Ectodermal cell (in vitro differentiated cells): ENCODE measurements at regions not wholly inside any gene's neighbourhood (a gene's known extent, or its start where the extent isn't known, plus 50 kb on each side); places are given as distances from the start of the nearest gene placed in this dataset.

Experiments
- H3K27ac ChIP-seq: 2 replicates; pipeline ENCODE4 v1.7.0; 2013; ENCODE audit warnings: mild to moderate bottlenecking, low read depth, low read length; ENCODE audit not compliant: insufficient read depth, poor library complexity, severe bottlenecking
- H3K27me3 ChIP-seq: 2 replicates; pipeline ENCODE4 v1.7.0; 2013; ENCODE audit warnings: mild to moderate bottlenecking, low read length; ENCODE audit not compliant: insufficient read depth, control insufficient read depth, poor library complexity, severe bottlenecking
- H3K36me3 ChIP-seq: one replicate; pipeline ENCODE4 v1.7.0; 2013; ENCODE audit warnings: low read length; ENCODE audit not compliant: control insufficient read depth, insufficient read depth
- H3K4me1 ChIP-seq: one replicate; pipeline ENCODE4 v1.7.0; 2013; ENCODE audit warnings: low read length; ENCODE audit not compliant: control insufficient read depth, insufficient read depth
- H3K4me3 ChIP-seq: 2 replicates; pipeline ENCODE4 v1.7.0; 2013; ENCODE audit warnings: low read depth, low read length, control low read depth; ENCODE audit not compliant: insufficient read depth
- H3K9me3 ChIP-seq: 2 replicates; pipeline ENCODE4 v1.7.0; 2013; ENCODE audit warnings: mild to moderate bottlenecking, low read length, moderate library complexity; ENCODE audit not compliant: control insufficient read depth
- WGBS, 2 experiments: methylation state at CpG; one replicate each; pipeline ENCODE4 v1.1.7; 2013; ENCODE audit warnings: missing lambda C conversion rate in 2 of 2; 5-methylcytosine and 5-hydroxymethylcytosine counted together

DNA sequence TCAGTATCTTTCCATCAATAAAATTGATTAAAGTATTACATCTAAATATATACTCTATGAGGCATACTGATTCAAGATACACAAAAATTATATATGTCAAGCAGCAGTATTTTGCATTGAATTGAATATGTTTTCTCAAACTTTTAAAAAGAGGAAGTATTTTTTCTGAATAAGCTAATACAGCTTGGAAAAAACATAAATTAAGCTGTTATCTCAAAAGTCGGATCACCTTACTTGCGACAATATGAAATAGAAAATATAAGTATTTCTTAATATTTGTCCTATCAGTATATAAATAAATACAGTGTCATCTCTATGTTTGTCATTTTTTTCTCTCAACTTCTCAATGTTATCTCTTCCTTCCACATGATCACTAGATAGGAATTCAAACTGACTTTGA is 139.3 kb downstream of the MBL2 start:
- Histone ChIP-seq H3K4me3 (no peak overlapping the region), H3K9me3 (no peaks in the 10 kb centered on the region), H3K4me1 (peaks cover 5% of the 10 kb centered on the region), H3K27ac (no peak overlapping the region), H3K36me3 (no peaks in the 10 kb centered on the region), H3K27me3 (no peaks in the 10 kb centered on the region)
- no CpG with 5 or more reads among the region's 2 CpGs for WGBS, 2 experiments

DNA sequence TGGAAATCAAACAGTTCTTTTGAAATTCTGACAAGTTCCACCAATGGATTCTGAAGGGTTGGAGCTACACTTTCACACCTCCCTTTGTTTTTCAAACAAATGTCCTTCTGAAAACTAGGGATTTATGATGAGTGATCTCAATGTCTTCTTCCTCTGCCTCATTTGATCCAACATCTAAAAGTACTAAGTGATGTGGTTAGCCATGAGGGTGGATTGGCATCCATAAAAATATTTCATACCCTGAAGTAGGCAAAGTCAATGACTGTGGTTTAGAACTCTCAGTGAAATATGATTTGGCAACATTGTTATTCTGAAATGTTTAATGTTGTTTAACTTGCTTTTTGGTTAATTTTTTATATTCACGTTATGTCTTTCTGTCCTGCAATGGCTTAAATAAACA is 136.9 kb downstream of the MBL2 start:
- Histone ChIP-seq H3K4me1 (peaks cover 5% of the 10 kb centered on the region), H3K27me3 (no peaks in the 10 kb centered on the region), H3K4me3 (no peak overlapping the region), H3K9me3 (no peaks in the 10 kb centered on the region), H3K36me3 (no peaks in the 10 kb centered on the region), H3K27ac (no peak overlapping the region)
- 100% methylated on average over 1 of the region's 1 CpG; no CpG with 5 or more reads in 1 of the 2 experiments for WGBS, 2 experiments

DNA sequence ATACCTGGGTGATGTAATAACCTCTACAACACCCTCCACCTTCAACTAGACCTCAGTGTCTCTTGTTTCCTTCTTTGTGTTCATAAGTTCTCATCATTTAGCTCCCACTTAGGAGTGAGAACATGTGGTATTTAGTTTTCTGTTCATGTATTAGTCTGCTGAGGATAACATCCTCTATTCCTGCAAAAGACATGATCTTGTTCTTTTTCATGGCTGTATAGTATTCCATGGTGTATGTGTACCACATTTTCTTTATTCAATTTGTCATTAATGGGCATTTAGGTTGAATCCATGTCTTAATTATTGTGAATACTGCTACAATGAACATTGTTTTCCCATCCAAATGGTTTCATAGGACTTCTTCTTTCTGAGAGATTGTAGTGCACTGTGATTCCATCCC is 135.7 kb downstream of the MBL2 start:
- Histone ChIP-seq H3K4me1 (peaks cover 5% of the 10 kb centered on the region), H3K27me3 (no peaks in the 10 kb centered on the region), H3K36me3 (no peaks in the 10 kb centered on the region), H3K9me3 (no peaks in the 10 kb centered on the region), H3K27ac (no peak overlapping the region), H3K4me3 (no peak overlapping the region)

DNA sequence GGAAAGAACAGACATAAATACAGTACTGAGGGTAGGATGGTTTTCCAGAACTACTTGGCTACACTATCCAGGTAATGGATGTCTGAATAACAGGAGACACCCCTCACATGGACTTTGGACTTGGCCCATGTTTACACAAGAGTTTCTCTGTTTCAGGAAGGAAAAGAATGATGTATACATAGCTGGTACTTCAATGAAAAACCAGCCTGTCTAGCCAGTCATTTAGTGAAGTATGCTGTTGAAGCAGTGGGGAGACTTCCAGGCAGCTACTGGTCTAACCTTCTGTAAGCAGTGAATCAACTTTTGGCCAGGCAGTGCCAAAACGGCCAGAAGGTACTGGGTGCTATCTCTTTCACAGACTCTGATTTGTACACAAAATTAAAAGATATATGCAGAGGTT is 135.0 kb downstream of the MBL2 start:
- no peak overlapping the region for H3K4me3 ChIP-seq
- H3K36me3 ChIP-seq: no peaks in the 10 kb centered on the region
- peaks cover 3% of the 10 kb centered on the region for H3K4me1 ChIP-seq
- no peaks in the 10 kb centered on the region for H3K27me3 ChIP-seq
- no peak overlapping the region for H3K27ac ChIP-seq
- H3K9me3 ChIP-seq: no peaks in the 10 kb centered on the region
- 75 to 93% methylated on average over 1 of the region's 1 CpG for WGBS, 2 experiments

DNA sequence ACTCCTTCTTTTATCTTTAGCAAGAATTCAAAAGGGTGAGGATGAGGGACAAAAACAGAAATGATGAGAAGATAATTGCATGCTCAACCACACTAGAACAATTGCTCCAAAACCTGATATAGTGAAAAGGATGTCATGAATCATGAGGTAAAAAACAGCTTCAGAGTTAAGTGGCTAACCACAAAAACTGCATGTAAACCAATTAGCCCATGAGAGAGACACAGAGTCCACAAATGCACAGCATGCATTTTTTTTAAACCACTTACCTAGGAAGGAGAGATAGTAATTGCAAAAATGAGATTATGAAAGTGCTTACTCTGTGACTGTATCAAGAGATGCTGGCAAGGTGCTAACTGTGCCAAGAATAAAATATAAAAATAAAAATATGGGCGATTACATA is 132.9 kb downstream of the MBL2 start:
- no peak overlapping the region for H3K27ac ChIP-seq
- H3K4me1 ChIP-seq: no peaks in the 10 kb centered on the region
- H3K4me3 ChIP-seq: no peak overlapping the region
- no peaks in the 10 kb centered on the region for H3K9me3 ChIP-seq
- no peaks in the 10 kb centered on the region for H3K27me3 ChIP-seq
- whole genome bisulfite sequencing, 2 experiments: no CpG with 5 or more reads among the region's 1 CpG
- H3K36me3 ChIP-seq: no peaks in the 10 kb centered on the region

DNA sequence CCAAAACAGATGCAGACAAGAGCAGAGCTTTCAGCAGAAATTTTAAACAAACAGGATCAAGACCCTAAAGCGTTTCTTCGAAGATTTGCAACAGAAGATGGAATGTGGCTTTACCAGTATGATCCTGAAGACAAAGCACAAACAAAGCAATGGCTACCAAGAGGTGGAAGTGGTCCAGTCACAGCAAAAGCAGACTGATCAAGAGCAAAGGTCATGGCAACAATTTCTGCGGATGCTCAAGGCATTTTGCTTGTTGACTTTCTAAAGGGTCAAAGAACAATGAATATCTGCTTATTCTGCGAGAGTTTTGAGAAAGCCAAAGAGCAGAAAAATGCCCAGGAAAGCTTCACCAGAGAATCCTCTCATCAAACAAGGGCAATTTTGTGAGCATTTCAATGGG is 130.4 kb downstream of the MBL2 start:
- H3K27ac ChIP-seq: no peak overlapping the region
- H3K36me3 ChIP-seq: no peaks in the 10 kb centered on the region
- H3K4me3 ChIP-seq: no peak overlapping the region
- H3K9me3 ChIP-seq: no peaks in the 10 kb centered on the region
- no peaks in the 10 kb centered on the region for H3K27me3 ChIP-seq
- WGBS, 2 experiments: 70 to 72% methylated on average over 4 of the region's 4 CpGs
- H3K4me1 ChIP-seq: no peaks in the 10 kb centered on the region

DNA sequence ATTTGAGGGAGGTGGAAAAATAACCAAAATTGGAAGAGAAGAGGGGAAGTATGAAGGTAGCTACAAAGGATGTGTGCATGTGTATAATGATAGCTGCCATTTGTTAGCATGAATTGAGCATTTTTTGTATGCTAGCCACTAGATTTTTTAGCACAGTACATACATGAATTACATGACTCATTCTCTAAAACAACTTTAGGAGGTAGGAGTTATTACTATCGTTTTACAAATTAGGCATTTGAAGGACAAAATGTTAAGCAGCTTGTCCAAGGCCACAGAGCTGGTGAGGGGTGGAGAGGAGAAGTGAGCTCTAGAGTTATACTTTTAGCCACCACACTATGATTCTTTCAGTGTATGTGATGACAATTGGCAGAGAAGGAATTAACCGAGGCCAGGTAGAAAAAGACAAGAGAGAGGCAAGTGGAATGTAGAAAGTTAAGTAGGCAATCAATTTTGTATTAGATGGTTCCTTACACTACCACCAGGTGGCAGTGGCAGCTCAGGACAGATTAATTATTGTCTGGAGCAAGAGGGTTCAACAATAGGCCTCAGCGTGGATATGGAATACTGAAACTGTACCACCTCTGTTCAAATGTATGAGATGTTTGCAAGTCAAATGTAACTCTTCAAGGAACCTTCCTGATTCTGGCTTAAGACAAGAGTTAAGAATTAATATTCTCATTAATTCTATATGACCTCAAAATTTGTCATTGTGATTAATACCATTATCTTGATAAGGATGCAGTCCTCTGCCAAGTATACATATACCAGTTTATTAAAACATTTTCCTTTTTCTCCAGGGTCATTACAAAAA is 128.0 kb downstream of the MBL2 start:
- Histone ChIP-seq H3K27ac (no peak overlapping the region), H3K4me1 (no peaks in the 10 kb centered on the region), H3K9me3 (no peaks in the 10 kb centered on the region), H3K27me3 (no peaks in the 10 kb centered on the region), H3K4me3 (no peak overlapping the region), H3K36me3 (no peaks in the 10 kb centered on the region)
- WGBS, 2 experiments: 54 to 67% methylated on average over 1 to 3 of the region's 3 CpGs

DNA sequence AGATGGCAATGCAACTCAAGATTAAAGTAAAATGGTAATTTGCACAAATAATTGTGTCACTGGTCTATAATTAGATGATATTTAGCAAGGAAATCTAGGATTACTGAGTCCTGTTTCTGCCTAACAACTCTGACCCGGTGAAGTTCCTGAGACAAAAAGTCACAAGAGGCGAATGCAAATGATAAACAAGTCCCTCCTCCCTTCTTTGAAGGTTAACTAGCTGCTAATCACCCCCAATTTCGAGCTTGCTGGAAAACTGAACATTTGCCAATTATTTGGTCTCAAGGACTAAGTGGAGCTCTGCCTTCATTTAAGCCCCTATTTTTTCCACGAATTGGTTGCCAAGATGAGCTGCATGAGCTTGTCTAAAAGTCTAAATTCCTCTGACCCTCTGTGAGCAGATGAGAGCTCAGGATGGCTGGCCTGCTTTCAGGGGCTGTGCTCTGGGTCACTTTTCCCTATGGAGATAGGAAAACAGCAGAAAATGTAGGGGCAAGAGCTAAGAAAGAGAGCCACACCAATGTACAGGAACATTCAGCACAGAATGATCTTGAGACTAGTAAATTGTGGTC is 127.3 kb downstream of the MBL2 start:
- H3K4me3 ChIP-seq: no peak overlapping the region
- no peaks in the 10 kb centered on the region for H3K36me3 ChIP-seq
- 70 to 74% methylated on average over 4 of the region's 4 CpGs for WGBS, 2 experiments
- H3K9me3 ChIP-seq: no peaks in the 10 kb centered on the region
- no peaks in the 10 kb centered on the region for H3K4me1 ChIP-seq
- H3K27ac ChIP-seq: no peak overlapping the region
- no peaks in the 10 kb centered on the region for H3K27me3 ChIP-seq

DNA sequence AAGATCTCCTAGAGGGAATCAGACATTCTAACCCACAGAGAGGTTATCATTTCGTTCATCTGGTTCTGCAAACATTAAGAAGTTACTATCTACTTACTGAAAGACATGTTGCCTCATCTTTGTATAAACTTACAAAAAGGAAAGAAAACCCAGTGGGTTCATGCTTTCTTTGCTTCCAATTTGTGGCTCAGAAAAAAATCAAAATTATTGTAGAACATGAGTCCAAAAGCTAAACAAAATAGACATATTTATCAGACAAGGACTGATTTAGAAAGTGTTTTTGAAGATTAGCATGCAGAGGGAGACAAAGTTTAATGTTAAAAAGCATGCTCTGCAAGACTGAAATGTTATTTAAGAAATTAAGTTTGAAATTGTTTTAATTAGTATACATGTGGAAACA is 123.1 kb downstream of the MBL2 start:
- Histone ChIP-seq H3K36me3 (no peaks in the 10 kb centered on the region), H3K27me3 (no peaks in the 10 kb centered on the region), H3K27ac (no peak overlapping the region), H3K9me3 (no peaks in the 10 kb centered on the region), H3K4me3 (no peak overlapping the region), H3K4me1 (no peaks in the 10 kb centered on the region)
- 93 to 100% methylated on average over 1 of the region's 1 CpG for WGBS, 2 experiments

DNA sequence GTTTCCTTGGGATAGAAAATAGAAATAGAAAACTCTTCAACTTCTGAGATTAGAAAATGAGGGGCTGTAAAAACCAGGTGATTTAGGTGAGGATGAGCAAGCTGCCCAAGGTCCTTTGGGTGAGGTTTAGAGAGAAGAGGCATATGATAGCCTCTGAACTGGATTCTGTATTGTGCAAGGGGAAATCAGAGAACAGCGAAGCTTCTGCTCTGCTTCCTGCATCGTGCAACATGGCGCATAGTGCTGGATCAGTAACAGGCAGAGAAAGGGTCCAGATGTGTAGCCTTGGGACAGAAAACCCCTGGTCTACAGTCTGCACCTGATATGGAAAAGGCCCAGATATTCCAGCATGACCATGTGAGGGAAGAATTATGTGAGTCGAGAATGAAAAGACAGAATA is 121.7 kb downstream of the MBL2 start:
- H3K27me3 ChIP-seq: no peaks in the 10 kb centered on the region
- no peak overlapping the region for H3K27ac ChIP-seq
- H3K4me1 ChIP-seq: no peaks in the 10 kb centered on the region
- no peak overlapping the region for H3K4me3 ChIP-seq
- H3K9me3 ChIP-seq: no peaks in the 10 kb centered on the region
- 84 to 86% methylated on average over 4 of the region's 4 CpGs for WGBS, 2 experiments
- no peaks in the 10 kb centered on the region for H3K36me3 ChIP-seq
